ENCODE measurements at regions not wholly inside any gene's neighbourhood (a gene's known extent, or its start where the extent isn't known, plus 50 kb on each side); places are given as distances from the start of the nearest gene placed in this dataset.

DNA sequence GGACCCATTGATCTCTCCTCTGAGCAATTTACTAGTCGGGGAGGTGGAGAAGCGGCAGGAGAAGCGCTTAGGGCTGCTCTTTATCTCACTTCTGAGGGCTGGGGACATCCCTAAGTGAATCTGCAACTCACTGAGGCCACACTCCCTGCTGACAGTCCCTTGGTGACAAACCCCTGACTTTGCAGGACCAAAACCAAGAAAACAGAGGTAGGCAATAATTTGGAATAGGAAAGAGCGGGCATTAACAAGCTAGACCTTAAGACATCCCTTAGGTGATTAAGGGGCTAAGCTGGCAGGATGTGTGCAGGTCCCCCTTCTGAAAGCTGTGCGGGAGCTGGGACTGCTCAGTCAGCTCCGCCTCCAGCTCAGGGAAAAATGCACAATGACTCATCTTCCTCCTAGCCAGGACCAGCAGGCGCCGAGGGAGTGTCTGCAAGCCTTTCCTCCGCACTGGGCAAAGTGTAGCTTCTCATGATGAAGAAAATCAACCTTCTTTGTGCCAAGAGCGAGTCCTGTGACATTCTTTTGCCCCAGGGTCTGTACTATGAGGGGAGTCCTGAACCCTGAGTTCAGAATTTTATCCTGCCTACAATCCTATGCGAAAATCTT lies 63.3 kb downstream of the BOD1L2 start:
- peak; percentile 64 for DNase-seq (ENCODE audit: low read depth)
- TF ChIP-seq, protein P1, sequence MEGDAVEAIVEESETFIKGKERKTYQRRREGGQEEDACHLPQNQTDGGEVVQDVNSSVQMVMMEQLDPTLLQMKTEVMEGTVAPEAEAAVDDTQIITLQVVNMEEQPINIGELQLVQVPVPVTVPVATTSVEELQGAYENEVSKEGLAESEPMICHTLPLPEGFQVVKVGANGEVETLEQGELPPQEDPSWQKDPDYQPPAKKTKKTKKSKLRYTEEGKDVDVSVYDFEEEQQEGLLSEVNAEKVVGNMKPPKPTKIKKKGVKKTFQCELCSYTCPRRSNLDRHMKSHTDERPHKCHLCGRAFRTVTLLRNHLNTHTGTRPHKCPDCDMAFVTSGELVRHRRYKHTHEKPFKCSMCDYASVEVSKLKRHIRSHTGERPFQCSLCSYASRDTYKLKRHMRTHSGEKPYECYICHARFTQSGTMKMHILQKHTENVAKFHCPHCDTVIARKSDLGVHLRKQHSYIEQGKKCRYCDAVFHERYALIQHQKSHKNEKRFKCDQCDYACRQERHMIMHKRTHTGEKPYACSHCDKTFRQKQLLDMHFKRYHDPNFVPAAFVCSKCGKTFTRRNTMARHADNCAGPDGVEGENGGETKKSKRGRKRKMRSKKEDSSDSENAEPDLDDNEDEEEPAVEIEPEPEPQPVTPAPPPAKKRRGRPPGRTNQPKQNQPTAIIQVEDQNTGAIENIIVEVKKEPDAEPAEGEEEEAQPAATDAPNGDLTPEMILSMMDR (IDR thresholded peaks at IDR 0.05; ENCODE audit: insufficient read depth, low read length, poor library complexity, severe bottlenecking): no peak
- Histone ChIP-seq H3K27me3 (ENCODE audit: control insufficient read depth, insufficient read depth, low read length) (no peaks in the 10 kb centered on the region), H3K36me3 (ENCODE audit: control insufficient read depth, insufficient read depth, low read length) (no peaks in the 10 kb centered on the region), H3K4me3 (ENCODE audit: low read depth, low read length) (no peak overlapping the region)

DNA sequence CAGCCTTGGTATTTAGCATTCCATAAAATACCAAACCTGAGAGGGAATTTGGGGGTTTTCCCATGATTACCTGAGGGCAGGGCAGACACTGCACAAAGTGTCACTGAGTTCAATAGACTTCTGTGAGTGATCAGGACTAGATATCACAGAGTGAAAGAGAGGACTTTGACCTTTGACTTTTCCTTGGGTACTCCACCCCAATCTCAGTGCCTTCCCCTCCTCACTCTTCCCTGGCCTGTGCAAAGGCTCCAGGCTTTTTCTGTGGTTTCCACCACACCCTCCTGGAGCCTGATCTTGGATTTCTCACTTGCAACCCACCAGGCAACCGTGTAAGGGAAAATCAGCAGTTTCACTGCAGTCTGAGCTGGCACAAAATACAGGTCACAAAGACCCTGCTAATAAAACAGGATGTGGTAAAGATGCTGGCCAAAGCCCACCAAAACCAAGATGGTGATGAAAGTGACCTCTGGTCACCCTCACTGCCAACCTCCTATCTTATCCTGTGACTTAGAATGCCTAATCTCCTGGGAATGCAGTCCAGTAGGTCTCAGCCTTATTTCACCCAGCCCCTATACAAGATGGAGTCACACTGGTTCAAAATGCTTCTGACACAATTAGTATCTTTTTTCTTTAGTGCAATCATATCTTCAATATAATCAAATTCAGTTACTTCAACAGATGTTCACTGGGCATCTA lies 64.0 kb downstream of the BOD1L2 start:
- no peaks in the 10 kb centered on the region for H3K36me3 ChIP-seq (ENCODE audit: control insufficient read depth, insufficient read depth, low read length)
- TF ChIP-seq, protein P1 (IDR thresholded peaks at IDR 0.05; ENCODE audit: insufficient read depth, low read length, poor library complexity, severe bottlenecking): no peak
- DNase-seq (ENCODE audit: low read depth): no peak
- no peaks in the 10 kb centered on the region for H3K27me3 ChIP-seq (ENCODE audit: control insufficient read depth, insufficient read depth, low read length)
- no peak overlapping the region for H3K4me3 ChIP-seq (ENCODE audit: low read depth, low read length)

DNA sequence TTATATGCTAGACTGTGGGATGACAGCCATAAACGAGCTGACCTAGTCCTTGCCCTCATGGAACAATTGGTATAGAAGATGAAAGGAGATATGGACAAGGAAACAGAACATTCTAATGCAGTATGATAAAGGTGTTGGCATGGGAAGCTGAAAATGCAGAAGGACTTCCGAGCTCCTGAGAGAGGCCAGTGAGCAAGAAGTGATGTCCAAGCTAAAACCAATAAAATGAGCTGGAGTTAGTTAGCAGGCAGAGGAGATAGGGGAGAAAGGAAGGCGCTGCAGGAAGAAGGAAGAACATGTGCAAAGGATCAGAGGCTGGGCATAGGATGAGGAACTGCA lies 64.5 kb downstream of the BOD1L2 start:
- TF ChIP-seq, protein P1 (IDR thresholded peaks at IDR 0.05; ENCODE audit: insufficient read depth, low read length, poor library complexity, severe bottlenecking): no peak
- DNase-seq (ENCODE audit: low read depth): no peak
- no peaks in the 10 kb centered on the region for H3K27me3 ChIP-seq (ENCODE audit: control insufficient read depth, insufficient read depth, low read length)

DNA sequence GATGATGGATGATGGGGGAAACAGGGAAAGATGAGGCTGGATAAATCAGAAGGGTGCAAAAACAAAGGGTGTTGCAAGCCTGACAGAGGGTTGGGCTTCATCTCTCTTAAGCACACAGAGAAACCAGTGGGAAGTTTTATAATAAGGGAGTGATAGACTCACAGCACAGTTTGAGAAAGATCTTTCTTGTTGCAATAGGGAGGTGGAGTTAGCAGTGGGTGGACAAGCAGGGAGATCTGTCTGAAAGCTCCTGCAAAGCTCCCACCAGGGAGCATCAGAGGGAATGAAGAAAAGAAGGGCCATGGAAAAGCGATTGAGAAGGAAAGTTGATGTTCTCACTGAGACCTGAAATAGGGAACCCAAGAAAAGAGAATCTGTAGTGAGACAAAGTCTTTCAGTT lies 64.9 kb downstream of the BOD1L2 start:
- TF ChIP-seq, protein P1 (IDR thresholded peaks at IDR 0.05; ENCODE audit: insufficient read depth, low read length, poor library complexity, severe bottlenecking): no peak
- no peaks in the 10 kb centered on the region for H3K27me3 ChIP-seq (ENCODE audit: control insufficient read depth, insufficient read depth, low read length)
- H3K4me3 ChIP-seq (ENCODE audit: low read depth, low read length): no peak overlapping the region
- DNase-seq (ENCODE audit: low read depth): no peak
- no peaks in the 10 kb centered on the region for H3K36me3 ChIP-seq (ENCODE audit: control insufficient read depth, insufficient read depth, low read length)

More for the DNA sequence above, 64.5 kb downstream of the BOD1L2 start:
- Histone ChIP-seq H3K4me3 (ENCODE audit: low read depth, low read length) (no peak overlapping the region), H3K36me3 (ENCODE audit: control insufficient read depth, insufficient read depth, low read length) (no peaks in the 10 kb centered on the region)

DNA sequence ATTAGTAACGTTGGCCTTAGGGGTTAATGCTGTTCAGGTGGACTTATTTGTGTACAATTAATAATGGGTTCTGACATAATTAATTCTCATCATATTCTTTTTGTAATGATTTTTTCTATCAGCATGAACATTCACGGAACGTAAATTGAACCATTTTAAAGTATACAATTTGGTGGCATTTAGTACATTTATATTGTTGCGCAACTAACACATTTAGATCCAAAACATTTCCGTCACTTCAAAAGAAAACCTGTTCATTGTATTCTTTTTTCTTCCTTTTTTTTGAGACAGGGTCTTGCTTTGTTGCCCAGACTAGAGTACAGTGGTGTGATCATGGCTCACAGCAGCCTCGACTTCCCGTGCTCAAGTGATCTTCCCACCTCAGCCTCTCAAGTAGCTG lies 65.8 kb downstream of the BOD1L2 start:
- no peak overlapping the region for H3K4me3 ChIP-seq (ENCODE audit: low read depth, low read length)
- H3K27me3 ChIP-seq (ENCODE audit: control insufficient read depth, insufficient read depth, low read length): no peaks in the 10 kb centered on the region
- H3K36me3 ChIP-seq (ENCODE audit: control insufficient read depth, insufficient read depth, low read length): no peaks in the 10 kb centered on the region
- no peak for DNase-seq (ENCODE audit: low read depth)
- TF ChIP-seq, protein P1 (IDR thresholded peaks at IDR 0.05; ENCODE audit: insufficient read depth, low read length, poor library complexity, severe bottlenecking): no peak

DNA sequence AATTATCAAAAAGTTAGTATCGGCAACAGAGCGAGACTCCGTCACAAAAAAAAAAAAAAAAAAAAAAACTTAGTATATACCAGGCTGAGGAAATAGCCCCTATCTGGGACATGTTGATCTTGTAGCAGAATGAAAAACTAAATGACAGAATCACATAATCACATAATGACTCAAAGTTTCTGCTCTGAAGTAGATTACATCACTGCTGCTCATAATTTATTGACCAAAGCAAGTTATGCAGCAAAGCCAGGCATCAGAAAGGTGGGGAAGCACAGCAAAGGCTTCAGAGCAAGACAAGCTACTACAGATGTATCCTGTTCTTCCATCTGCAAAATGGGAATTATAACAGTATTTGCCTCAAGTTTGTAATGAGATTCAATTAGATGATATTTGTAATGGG lies 68.1 kb downstream of the BOD1L2 start:
- Histone ChIP-seq H3K27me3 (ENCODE audit: control insufficient read depth, insufficient read depth, low read length) (no peaks in the 10 kb centered on the region), H3K36me3 (ENCODE audit: control insufficient read depth, insufficient read depth, low read length) (no peaks in the 10 kb centered on the region), H3K4me3 (ENCODE audit: low read depth, low read length) (no peak overlapping the region)
- DNase-seq (ENCODE audit: low read depth): no peak
- TF ChIP-seq, protein P1 (IDR thresholded peaks at IDR 0.05; ENCODE audit: insufficient read depth, low read length, poor library complexity, severe bottlenecking): no peak

All from kidney epithelial cell (primary cell).